ENCODE measurements at regions not wholly inside any gene's neighbourhood (a gene's known extent, or its start where the extent isn't known, plus 50 kb on each side); places are given as distances from the start of the nearest gene placed in this dataset.
"Not testable (repeated sequence)": the region's sequence is repeated elsewhere in the genome, so short reads cannot be mapped to it uniquely, and the experiment has no call there.

DNA sequence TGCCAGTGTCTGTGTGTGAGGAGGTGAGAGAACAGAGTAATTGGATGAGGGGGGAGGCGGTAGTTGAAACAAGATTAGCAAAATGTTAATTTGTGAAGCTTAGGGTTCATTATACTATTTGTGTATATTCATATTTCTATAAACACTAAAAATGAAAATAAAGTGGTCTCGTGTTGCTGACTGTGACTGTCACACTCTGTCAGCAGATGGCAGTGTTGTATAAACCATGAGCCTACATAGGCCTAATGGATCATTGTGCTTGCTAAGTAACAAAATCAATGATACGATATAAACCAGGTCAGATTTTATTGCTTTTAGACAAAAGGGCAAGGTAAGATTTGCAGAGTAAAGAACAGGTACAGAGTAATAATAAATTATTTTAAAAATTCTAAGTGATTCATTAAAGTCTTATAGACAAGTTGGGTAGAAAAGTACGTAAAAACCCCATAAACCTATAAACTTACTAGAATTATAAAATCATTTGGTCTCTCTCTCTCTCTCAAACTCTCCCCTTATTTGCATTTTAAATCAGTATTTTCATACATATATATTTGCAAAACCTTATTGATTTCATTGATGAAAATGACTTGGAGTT, 182.7 kb downstream of the RPIA start:
- Histone ChIP-seq H3K4me3 (no peak overlapping the region), H3K36me3 (no peaks in the 10 kb centered on the region), H3K27ac (no peak overlapping the region), H3K4me1 (no peaks in the 10 kb centered on the region), H3K27me3 (peaks cover 0 to 9% of the 10 kb centered on the region in 2 donors), H3K9me3 (no peaks in the 10 kb centered on the region)
- no peak for DNase-seq (ENCODE audit: low spot score in 2 of 2)
- TF ChIP-seq POLR2AphosphoS5 (IDR thresholded peaks at IDR 0.05) = no peak
- TF ChIP-seq, protein P1, sequence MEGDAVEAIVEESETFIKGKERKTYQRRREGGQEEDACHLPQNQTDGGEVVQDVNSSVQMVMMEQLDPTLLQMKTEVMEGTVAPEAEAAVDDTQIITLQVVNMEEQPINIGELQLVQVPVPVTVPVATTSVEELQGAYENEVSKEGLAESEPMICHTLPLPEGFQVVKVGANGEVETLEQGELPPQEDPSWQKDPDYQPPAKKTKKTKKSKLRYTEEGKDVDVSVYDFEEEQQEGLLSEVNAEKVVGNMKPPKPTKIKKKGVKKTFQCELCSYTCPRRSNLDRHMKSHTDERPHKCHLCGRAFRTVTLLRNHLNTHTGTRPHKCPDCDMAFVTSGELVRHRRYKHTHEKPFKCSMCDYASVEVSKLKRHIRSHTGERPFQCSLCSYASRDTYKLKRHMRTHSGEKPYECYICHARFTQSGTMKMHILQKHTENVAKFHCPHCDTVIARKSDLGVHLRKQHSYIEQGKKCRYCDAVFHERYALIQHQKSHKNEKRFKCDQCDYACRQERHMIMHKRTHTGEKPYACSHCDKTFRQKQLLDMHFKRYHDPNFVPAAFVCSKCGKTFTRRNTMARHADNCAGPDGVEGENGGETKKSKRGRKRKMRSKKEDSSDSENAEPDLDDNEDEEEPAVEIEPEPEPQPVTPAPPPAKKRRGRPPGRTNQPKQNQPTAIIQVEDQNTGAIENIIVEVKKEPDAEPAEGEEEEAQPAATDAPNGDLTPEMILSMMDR (IDR thresholded peaks at IDR 0.05) = peak; percentile 7 to 53 (median 52)
- intact Hi-C loops (cut with DNase I; ENCODE audit: low total_unique reads) = no loop called here

DNA sequence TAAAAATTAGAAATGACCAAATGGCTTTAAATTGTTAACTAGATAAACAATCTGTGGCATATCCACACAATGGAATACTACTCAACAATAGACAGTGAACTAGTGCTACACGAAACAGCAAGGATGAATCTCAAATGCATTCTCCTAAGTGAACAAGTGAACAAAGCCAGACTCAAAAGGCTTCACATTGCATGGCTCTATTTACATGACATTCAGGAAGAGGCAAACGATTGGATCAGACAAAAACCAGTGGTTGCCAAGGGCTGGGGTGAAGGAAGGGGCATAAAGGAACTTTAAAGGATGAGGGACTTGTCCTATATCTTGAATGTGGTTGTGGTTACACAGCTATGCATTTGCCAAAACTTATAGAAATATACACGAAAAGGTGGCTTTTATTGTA, 184.3 kb downstream of the RPIA start:
- no peak for DNase-seq (ENCODE audit: low spot score in 2 of 2)
- intact Hi-C loops (cut with DNase I; ENCODE audit: low total_unique reads) = no loop called here
- Histone ChIP-seq H3K4me1 (no peaks in the 10 kb centered on the region), H3K9me3 (no peaks in the 10 kb centered on the region), H3K27ac (no peak overlapping the region), H3K4me3 (no peak overlapping the region), H3K36me3 (no peaks in the 10 kb centered on the region), H3K27me3 (peaks cover 0 to 9% of the 10 kb centered on the region in 2 donors)
- no peak for TF ChIP-seq POLR2AphosphoS5 (IDR thresholded peaks at IDR 0.05)
- no peak for TF ChIP-seq POLR2A (IDR thresholded peaks at IDR 0.05)
- TF ChIP-seq, protein P1 (IDR thresholded peaks at IDR 0.05) = no peak

DNA sequence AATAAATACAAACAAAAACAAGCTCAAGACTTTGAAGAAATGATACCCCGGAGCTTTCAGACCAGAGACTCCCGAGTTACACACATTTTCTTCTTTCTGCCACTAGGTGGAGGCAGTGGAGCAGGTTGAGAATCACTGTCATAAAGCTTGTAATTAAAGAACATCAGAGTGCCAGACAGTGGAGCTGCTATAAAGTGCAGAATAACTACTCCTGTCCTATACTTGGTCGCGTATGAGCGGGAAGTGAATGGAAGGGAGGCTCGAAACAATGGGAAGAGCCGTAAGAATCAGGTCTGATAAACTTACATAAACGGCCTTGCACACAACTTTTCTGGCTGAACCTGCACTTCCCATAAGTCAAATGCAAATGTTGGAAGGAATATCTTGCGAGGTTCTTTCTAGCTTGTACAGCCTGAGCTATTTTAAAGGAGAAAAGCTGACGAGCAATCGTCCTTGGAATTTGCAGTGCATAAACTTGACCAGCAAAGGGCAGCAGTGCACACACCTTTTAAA, 189.0 kb downstream of the RPIA start:
- Histone ChIP-seq H3K4me1 (no peaks in the 10 kb centered on the region), H3K27ac (no peak overlapping the region), H3K9me3 (no peaks in the 10 kb centered on the region), H3K36me3 (no peaks in the 10 kb centered on the region), H3K27me3 (peaks cover 0 to 9% of the 10 kb centered on the region in 2 donors), H3K4me3 (peak overlapping the region in 1 of 3 donors; percentile 21)
- TF ChIP-seq POLR2A (IDR thresholded peaks at IDR 0.05) = no peak
- TF ChIP-seq, protein P1 (IDR thresholded peaks at IDR 0.05) = peak; percentile 38 to 65 (median 57)
- peak in 1 of 2 donors; percentile 28 for DNase-seq (ENCODE audit: low spot score in 2 of 2)
- intact Hi-C loops (cut with DNase I; ENCODE audit: low total_unique reads) = no loop called here

DNA sequence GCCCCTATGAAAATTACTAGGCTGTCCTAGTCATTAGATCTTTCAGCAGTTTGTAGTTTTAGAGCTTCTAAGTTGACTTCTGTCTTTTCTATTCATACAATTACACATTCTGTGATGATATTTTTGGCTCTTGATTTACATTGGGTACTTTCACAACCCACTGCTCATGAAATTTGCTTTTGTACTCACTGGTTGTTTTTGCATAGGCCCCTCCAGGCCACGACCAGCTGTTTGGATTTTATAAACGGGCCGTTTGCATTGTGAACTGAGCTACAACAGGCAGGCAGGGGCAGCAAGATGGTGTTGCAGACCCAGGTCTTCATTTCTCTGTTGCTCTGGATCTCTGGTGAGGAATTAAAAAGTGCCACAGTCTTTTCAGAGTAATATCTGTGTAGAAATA, 193.8 kb downstream of the RPIA start:
- DNase-seq (ENCODE audit: low spot score in 2 of 2) = no peak
- no peak overlapping the region for H3K4me3 ChIP-seq
- no peaks in the 10 kb centered on the region for H3K36me3 ChIP-seq
- no peaks in the 10 kb centered on the region for H3K9me3 ChIP-seq
- TF ChIP-seq, protein P1 (IDR thresholded peaks at IDR 0.05) = no peak
- TF ChIP-seq POLR2AphosphoS5 (IDR thresholded peaks at IDR 0.05) = no peak
- no peak for TF ChIP-seq POLR2A (IDR thresholded peaks at IDR 0.05)
- no peak overlapping the region for H3K27ac ChIP-seq
- no peaks in the 10 kb centered on the region for H3K4me1 ChIP-seq
- intact Hi-C loops (cut with DNase I; ENCODE audit: low total_unique reads) = no loop called here
- H3K27me3 ChIP-seq = no peaks in the 10 kb centered on the region

DNA sequence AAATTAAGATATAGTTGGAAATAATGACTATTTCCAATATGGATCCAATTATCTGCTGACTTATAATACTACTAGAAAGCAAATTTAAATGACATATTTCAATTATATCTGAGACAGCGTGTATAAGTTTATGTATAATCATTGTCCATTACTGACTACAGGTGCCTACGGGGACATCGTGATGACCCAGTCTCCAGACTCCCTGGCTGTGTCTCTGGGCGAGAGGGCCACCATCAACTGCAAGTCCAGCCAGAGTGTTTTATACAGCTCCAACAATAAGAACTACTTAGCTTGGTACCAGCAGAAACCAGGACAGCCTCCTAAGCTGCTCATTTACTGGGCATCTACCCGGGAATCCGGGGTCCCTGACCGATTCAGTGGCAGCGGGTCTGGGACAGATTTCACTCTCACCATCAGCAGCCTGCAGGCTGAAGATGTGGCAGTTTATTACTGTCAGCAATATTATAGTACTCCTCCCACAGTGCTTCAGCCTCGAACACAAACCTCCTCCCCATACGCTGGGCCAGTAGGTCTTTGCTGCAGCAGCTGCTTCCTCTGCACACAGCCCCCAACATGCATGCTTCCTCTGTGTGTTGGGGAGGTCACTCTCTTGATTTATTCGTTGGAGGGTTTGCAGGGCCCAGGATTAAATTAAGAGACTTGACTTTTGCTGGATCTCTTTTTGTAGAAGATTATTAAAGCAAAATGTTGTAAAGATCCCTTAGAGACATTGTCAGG, 194.4 kb downstream of the RPIA start:
- H3K4me1 ChIP-seq = no peaks in the 10 kb centered on the region
- no peaks in the 10 kb centered on the region for H3K27me3 ChIP-seq
- intact Hi-C loops (cut with DNase I; ENCODE audit: low total_unique reads) = no loop called here
- no peaks in the 10 kb centered on the region for H3K36me3 ChIP-seq
- H3K27ac ChIP-seq = no peak overlapping the region
- no peak for DNase-seq (ENCODE audit: low spot score in 2 of 2)
- no peaks in the 10 kb centered on the region for H3K9me3 ChIP-seq
- H3K4me3 ChIP-seq = no peak overlapping the region
- TF ChIP-seq POLR2AphosphoS5 (IDR thresholded peaks at IDR 0.05) (no peak), POLR2A (IDR thresholded peaks at IDR 0.05) (no peak)
- TF ChIP-seq, protein P1 (IDR thresholded peaks at IDR 0.05) = no peak

DNA sequence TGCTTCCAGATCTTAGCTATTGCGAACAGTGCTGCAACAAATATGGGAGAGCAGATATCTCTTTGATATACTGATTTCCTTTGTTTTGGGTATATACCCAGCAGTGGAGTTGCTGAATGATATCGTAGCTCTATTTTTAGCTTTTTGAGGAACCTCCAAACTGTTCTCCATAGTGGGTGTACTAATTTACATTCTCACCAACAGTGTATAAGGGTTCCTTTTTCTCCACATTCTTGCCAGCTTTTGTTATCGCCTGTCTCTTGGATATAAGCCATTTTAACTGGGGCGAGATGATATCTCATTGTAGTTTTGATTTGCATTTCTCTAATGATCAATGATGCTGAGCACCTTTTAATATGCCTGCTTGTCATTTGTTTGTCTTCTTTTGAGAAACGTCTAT, 196.0 kb downstream of the RPIA start:
- H3K36me3 ChIP-seq; intact Hi-C loops (cut with DNase I; ENCODE audit: low total_unique reads); H3K4me1 ChIP-seq; H3K27me3 ChIP-seq; H3K4me3 ChIP-seq; DNase-seq (ENCODE audit: low spot score in 2 of 2); H3K27ac ChIP-seq; H3K9me3 ChIP-seq: not testable (repeated sequence)
